ENCODE measurements at regions not wholly inside any gene's neighbourhood (a gene's known extent, or its start where the extent isn't known, plus 50 kb on each side); places are given as distances from the start of the nearest gene placed in this dataset.

- no peak overlapping the region for H3K27ac ChIP-seq (ENCODE audit: extremely low read depth, low read depth, low read length)
- H3K4me3 ChIP-seq (ENCODE audit: low read depth, low read length), result no peak overlapping the region
- H3K4me1 ChIP-seq (ENCODE audit: control insufficient read depth, insufficient read depth, low read length), result no peaks in the 10 kb centered on the region
- no peaks in the 10 kb centered on the region for H3K36me3 ChIP-seq (ENCODE audit: control insufficient read depth in 2 of 2, insufficient read depth in 1 of 2, low read length in 2 of 2)
- CTCF ChIA-PET, result no interaction called here
- no peaks in the 10 kb centered on the region for H3K9me3 ChIP-seq (ENCODE audit: control insufficient read depth, insufficient read depth, low read depth, low read length)
- POLR2A ChIA-PET, result no interaction called here
- TF ChIP-seq ZNF658 (tag by site-specific recombination; IDR thresholded peaks at IDR 0.05) (peak; percentile 88), PRDM1 (tag by site-specific recombination; IDR thresholded peaks at IDR 0.05) (no peak), KLF17 (tag by site-specific recombination; IDR thresholded peaks at IDR 0.05) (0 out of 2 replicates have a peak, but pooled peaks have one; percentile 55), GLI4 (tag by site-specific recombination; IDR thresholded peaks at IDR 0.05) (no peak), ZNF398 (tag by site-specific recombination; IDR thresholded peaks at IDR 0.05) (peak; percentile 77), ZNF660 (tag by site-specific recombination; IDR thresholded peaks at IDR 0.05) (peak; percentile 88), ZNF629 (tag by site-specific recombination; IDR thresholded peaks at IDR 0.05) (peak; percentile 98), HOXD13 (CRISPR knock-in tag; IDR thresholded peaks at IDR 0.05; ENCODE audit: borderline replicate concordance) (no peak), ZNF558 (tag by site-specific recombination; IDR thresholded peaks at IDR 0.05) (peak; percentile 63; the same call in 1 of the 2 replicates), INSM2 (tag by site-specific recombination; IDR thresholded peaks at IDR 0.05) (peak; percentile 81), ZNF692 (tag by site-specific recombination; IDR thresholded peaks at IDR 0.05) (no peak), ZNF335 (tag by site-specific recombination; conservative IDR thresholded peaks at IDR 0.05) (peak; percentile 84), SP3 (tag by site-specific recombination; IDR thresholded peaks at IDR 0.05) (0 out of 2 replicates have a peak, but pooled peaks have one; percentile 14), ZFP69B (tag by site-specific recombination; IDR thresholded peaks at IDR 0.05) (peak; percentile 57; the same call in 1 of the 2 replicates), ZNF561 (tag by site-specific recombination; IDR thresholded peaks at IDR 0.05; ENCODE audit: borderline replicate concordance) (no peak), ZNF548 (tag by site-specific recombination; IDR thresholded peaks at IDR 0.05) (no peak), ZBTB21 (tag by site-specific recombination; IDR thresholded peaks at IDR 0.05) (peak; percentile 99), ZNF169 (tag by site-specific recombination; IDR thresholded peaks at IDR 0.05) (peak; percentile 81; the same call in 1 of the 2 replicates), ELK4 (IDR thresholded peaks at IDR 0.05; ENCODE audit: borderline replicate concordance, low read depth, low read length) (no peak), ATF2 (tag by site-specific recombination; IDR thresholded peaks at IDR 0.05; ENCODE audit: low read depth) (peak; percentile 95), SP2 (tag by site-specific recombination; IDR thresholded peaks at IDR 0.05) (0 out of 2 replicates have a peak, but pooled peaks have one; percentile 7), ZBTB8A (tag by site-specific recombination; IDR thresholded peaks at IDR 0.05) (no peak), ZNF785 (tag by site-specific recombination; IDR thresholded peaks at IDR 0.05) (peak; percentile 23; the same call in 1 of the 2 replicates), YY2 (tag by site-specific recombination; IDR thresholded peaks at IDR 0.05) (peak; percentile 85), ZNF26 (tag by site-specific recombination; IDR thresholded peaks at IDR 0.05) (peak; percentile 24; the same call in 1 of the 2 replicates), SALL2 (tag by site-specific recombination; IDR thresholded peaks at IDR 0.05; ENCODE audit: borderline replicate concordance) (no peak), ZNF639 (tag by site-specific recombination; IDR thresholded peaks at IDR 0.05) (0 out of 2 replicates have a peak, but pooled peaks have one; percentile 56)
Observed at GRCh38 chr22:49586244-49586748, 241.4 kb downstream of the BRD1 start.
